Inflammatory macrophage treated with lipopolysaccharide for 4 hours (primary cell): ENCODE measurements at regions not wholly inside any gene's neighbourhood (a gene's known extent, or its start where the extent isn't known, plus 50 kb on each side); places are given as distances from the start of the nearest gene placed in this dataset.
"Not testable (repeated sequence)": the region's sequence is repeated elsewhere in the genome, so short reads cannot be mapped to it uniquely, and the experiment has no call there.

Source experiments
- DNase-seq: peaks from one replicate; pipeline ENCODE4 v3.0.0-alpha.2; 2020

DNA sequence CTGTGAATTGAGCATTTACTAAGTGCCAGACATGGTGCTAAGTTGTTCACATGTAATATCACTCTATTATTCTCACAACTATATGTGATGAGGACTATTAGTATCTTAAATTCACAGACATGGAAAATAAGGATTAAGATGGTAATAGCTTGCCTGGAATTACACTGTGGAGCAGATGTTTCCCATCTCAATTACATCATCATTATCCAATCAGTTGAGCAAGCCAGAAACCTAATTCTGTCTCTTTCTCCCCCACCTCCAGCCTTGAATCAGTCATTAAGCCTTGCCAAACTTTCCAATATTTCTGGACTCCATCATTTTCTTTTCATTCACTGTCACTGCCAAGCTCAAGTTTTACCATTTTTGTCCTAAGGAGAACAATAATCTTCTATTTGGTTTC lies 287.8 kb upstream of the KITLG start:
- DNase-seq = no peak

DNA sequence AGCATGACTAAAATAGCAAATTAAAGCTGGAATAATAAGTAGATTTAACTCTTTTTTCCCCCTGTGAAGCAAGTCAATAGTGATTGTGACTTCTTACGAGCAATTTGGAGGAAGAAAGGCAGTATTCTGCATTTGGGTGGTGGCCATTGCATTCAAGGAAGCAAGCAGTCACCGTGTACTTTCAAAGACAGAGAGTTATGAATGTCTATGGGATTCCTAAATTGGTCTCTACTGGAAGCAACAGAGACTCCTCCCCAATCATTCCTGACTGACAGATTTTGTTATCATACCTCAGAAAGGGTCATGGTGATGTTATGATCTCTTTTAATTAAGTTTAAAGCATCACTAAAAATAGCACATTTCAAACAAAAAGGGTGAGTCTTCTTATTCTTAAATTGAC lies 287.2 kb upstream of the KITLG start:
- no peak for DNase-seq

DNA sequence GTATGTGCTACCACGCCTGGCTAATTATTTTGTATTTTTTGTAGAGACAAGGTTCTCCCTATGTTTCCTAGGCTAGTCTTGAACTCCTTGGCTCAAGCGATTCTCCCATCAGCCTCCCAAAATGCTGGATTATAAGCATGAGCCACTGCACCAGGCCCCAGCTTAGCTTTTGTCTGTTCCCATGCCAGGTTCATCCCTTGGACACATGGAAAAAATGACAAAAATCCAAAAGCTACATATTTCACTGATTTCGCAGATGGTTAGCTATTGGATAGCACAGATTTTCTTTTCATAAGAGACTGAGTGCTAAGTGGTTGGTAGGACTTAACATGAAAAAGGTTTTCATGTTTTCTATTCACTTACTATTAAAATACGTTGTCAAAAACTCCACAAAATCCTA lies 286.6 kb upstream of the KITLG start:
- DNase-seq = no peak

DNA sequence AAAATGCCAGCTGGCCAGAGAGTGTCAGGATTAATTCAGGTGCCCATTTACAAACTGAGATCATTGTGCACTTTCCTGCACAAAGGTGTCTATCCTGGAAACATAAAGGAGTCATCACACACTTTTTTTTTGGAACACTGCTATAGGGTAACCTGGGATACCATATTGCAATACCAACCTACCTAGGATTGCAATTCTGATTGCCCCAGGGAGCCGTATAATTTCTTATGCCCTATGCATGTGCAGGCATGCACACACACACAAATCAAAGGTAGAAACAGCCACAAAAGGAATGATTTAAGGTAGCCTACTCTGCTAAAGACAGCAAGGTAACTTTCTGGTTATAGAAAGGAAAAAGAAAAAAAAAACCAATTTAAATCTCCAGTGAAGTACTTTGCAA lies 285.3 kb upstream of the KITLG start:
- DNase-seq = no peak

DNA sequence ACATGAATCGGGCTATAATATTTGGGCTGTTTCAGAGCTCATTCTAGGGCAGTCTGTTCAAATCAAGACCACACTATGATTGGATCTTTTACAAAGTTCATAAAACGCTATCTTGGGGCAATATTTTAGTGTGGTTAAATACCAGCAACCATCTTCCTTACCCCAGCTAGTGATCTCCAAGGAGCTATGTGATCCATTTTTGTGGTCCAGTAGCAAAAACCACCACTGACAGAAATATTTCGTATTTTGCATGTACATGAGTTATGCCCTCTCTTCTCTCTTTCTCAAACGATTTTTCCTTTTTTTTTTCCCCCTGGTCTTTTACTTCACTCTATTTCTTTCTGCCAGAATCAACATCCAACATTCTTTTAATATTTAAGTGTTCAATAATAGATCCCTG lies 280.6 kb upstream of the KITLG start:
- DNase-seq = no peak

DNA sequence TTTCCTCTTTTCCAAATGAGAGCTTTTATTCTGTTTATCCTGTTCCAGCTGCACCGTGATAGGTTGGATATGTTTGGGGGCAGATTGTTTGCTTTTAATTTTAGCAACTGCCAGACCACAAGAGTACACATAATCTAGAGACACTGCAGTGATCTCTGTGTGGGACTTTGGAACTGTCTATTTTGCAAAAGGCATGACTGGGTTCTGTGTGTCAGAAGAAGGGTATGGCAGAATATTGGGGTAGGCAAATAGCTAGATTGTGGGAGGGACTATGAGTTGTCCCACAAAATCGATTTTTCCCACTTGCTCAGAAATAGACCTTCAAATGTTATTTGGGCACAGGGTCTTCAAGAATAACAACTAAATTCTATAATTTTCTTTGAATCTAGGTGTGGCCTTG lies 275.9 kb upstream of the KITLG start:
- DNase-seq = no peak

DNA sequence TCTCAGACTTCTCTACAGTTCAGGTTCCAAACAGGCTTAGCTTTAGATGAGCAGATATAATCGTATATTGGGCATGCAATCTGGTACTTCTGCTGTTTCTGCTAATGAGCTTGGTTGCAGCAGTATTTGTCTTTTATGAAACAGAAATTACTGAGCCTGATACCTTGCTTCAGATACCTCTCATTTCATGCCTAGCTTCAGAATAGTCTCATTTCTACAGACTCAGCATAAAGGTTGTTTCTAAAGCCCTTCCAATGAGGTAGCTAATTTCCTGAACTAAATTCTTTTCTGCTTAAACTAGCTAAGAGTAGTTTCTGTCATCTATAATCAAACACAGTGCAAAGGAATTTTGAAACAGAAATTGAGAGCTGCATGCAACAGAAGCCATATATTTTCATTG lies 275.0 kb upstream of the KITLG start:
- DNase-seq = no peak

DNA sequence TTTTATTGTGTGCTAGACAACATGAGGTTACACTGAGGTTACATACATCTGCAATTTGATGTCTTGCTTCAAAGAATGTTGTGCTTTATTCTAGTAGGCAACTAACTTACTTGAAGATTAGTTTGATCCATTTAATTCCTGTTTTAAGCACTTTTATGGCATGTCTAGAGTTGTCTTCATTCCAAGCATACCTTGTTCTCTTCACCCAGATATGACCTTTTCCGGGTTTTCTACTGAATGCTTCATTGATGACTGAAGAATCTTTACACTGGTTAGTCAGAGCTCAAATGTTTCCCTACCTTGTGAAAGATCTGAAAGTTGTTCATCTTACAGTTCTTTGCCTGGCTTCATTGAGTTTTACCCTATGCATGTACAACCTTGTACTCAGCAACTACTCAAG lies 274.0 kb upstream of the KITLG start:
- no peak for DNase-seq

DNA sequence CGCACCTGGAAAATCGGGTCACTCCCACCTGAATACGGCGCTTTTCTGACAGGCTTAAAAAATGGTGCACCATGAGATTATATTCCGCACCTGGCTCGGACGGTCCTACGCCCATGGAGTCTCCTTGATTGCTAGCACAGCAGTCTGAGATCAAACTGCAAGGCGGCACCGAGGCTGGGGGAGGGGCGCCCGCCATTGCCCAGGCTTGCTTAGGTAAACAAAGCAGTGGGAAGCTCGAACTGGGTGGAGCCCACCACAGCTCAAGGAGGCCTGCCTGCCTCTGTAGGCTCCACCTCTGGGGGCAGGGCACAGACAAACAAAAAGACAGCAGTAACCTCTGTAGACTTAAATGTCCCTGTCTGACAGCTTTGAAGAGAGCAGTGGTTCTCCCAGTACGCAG lies 267.0 kb upstream of the KITLG start:
- not testable (repeated sequence) for DNase-seq

DNA sequence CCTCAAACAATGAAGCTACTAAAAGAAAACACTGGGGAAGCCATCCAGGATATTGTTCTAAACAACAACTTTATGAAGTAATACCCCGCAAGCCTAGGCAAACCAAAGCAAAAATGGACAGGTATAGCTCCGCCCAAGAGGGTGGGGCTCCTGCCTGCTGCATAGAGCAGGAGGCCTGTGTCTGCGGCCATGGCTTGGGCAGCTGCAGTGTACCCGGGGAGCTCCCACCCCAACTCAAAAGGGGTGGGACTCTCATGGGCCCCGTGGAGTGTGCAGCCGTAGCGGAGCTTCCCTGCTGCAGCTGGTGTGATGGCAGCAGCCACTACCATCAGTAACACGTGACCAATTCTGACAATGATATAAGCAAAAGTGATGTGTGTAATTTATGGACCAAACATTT lies 264.2 kb upstream of the KITLG start:
- DNase-seq = no peak

DNA sequence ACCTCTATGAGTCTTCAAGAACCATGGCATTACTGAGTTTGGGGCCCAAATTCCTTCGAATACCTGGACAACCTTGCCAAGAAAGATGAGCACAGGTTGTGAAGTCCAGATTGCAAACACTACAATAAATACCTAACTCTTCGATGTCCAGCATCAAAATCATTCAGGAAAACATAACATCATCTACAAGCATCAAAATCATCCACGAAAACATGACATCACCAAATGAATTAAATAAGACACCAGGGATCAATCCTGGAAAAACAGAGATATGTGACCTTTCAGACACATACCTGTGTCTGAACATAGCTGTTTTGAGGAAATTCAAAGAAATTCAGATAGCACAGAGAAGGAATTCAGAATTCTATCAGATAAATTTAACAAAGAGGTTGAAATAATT lies 262.0 kb upstream of the KITLG start:
- no peak for DNase-seq

DNA sequence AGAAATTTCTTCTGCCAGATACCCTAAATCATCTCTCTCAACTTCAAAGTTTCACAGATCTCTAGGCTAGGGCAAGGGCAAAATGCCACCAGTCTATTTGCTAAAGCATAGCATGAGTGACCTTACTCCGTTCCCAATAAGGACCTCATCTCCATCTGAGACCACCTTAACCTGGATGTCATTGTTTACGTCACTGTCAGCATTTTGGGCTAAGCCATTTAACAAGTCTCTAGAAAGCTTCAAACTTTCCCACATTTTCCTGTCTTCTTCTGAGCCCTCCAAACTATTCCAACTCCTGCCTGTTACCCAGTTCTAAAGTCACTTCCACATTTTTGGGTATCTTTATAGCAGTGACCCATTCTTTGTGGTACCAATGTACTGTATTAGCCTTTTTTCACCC lies 259.2 kb upstream of the KITLG start:
- DNase-seq = no peak

DNA sequence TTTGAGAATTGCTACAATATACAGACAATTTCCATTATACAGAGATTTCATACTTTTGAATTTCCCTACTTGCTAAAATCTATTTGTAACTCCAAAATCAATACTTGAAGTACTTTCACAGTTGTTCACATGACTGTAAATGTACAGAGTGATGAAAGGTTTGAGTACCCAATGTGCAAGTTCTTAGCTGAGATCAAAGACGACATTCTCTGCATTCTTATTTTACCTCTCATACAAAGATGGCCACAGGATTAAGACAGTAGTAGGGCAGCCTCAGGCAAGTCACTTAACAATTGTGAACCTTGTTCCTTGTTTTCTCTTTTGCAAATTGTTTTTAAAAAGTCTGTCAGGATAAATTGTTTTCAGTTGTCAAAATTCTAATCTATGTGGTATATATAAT lies 255.9 kb upstream of the KITLG start:
- DNase-seq = no peak

DNA sequence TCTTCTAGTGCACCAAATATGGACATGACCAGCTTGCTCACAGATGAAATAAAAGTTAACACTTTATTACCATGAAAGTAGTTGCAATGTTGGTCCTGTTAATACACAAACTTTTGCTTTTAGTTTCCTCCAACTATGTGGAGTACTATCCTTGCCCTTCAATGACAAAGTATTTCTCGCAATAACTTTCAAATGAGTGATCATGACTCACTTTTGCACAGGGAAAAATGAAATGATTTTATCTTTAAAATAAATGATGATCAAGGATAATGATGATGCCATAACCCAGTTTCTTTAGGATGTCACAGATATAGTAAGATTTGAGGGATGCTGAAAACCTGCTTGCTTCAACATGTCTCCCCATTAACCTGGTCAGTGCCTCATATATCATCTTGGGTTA lies 254.0 kb upstream of the KITLG start:
- DNase-seq = no peak

DNA sequence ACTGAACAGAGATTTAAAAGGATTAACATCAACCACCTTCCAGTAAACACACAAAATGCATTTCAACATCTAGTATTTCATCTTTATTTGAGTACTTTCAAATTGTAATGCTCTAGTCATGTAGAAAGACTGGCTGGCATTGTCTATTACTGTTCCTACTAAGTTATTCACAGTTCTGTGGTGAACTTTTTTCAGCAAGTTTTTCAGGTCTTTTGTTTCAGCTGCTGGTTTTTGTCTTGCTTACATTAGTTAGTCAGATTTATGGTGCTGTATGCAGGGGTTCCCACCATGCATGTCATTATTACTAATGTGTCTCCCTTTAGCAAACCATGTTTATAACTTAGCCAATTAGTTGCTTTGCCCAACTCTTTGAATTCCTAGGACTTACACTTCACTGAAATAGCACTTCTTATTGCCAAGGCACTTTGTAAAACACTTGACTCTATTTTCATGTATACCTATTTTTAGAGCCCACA lies 253.4 kb upstream of the KITLG start:
- DNase-seq = no peak

DNA sequence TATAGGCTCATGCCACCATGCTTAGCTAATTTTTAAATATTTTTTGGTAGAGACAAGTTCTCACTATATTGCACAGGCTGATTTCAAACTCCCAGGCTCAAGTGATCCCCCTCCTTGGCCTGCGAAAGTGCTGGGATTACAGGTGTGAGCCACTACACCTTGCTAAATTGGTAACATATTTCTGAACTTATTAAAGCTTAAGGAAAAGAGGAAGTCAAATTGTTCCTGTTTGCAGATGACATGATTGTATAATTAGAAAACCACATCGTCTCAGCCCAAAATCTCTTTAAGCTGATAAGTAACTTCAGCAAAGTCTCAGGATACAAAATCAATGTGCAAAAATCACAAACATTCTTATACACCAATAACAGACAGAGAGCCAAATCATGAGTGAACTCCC lies 248.3 kb upstream of the KITLG start:
- DNase-seq = not testable (repeated sequence)

DNA sequence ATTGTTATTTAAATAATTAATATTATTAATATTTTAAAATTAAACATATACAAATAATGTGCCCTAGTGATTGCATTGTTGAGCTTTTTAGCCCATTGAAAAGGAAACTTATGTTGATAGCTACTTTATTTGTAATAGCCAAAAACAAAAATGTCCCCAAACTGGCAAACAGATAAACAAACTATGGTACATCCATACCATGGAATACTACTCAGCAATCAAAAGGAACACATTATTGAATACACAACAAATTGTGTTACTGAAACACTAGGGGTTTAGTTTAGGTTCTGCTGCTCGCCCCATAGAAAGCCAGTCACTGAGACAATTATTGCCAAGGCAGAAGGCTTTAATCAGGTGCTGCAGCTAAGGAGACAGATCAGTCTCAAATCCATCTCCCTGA lies 239.7 kb upstream of the KITLG start:
- DNase-seq = no peak

DNA sequence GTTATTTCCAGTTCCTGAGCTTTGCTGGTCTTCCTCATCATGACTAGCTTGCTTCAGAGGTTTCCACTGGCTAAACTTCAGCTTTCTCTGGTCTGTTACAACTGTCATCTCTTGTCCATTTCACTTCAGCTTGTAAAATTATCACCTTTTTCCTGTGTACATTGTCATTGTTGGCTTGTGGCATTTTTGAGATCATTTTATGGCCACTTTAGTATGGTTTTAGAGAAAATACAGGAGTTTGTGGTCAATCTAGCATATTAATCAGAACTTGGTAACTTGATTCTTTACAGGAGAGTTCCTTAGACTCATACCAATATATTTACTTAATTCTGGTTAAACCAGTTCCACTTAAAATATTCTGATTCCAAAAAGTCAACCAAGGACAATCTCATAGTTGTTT lies 235.9 kb upstream of the KITLG start:
- no peak for DNase-seq

DNA sequence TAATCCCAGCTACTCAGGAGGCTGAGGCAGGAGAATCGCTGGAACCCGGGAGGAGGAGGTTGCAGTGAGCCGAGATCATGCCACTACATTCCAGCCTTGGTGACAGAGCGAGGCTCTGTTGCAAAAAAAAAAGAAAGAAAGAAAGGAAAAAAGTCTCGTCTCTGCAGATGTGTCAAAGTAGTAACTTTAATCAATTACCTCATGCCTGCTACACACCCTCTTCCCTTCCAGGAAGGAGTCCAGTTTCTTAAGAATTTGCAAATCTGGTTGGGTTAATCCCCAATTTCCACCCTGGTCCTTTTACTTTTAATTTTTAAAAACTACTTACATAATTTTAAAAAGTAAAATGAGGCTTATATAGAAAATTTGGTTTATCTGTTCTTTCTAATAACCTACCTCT lies 234.5 kb upstream of the KITLG start:
- no peak for DNase-seq

DNA sequence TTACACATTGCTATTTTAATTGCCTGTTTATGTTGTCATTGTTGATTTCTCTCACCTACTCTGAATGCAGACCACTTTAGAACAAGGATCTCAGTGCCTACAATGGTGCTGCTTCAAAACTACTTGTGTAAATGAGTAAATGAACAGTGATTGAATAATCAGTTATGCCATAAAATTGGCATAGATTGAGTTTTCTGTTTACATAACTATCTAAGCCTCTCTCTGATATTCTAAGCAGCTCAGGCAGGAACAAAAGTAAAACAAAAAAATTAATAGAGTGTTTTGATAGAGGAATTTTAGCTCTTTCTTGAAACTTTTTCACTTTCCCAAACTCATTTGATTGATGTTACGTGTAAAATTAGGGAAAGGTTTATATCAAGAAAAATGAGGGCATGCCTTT lies 232.3 kb upstream of the KITLG start:
- no peak for DNase-seq

DNA sequence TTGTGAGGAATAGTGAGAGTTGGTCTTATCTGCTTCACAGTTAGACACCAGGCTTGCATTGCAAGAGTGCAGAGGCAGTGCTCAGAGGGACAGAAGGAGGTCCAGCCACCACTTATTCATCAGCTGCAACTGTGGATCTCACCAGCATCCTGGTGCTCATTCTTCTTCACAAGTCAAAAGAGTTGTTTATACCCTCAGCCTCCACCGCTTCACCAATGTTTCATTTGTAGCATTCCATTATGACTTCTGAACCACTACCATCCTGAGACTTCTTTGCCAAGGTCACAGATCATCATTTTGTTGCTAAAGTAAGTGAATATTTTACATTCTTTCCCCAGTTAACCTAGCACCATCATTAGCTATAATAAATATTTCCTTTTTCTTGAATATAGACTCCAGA lies 230.5 kb upstream of the KITLG start:
- no peak for DNase-seq

DNA sequence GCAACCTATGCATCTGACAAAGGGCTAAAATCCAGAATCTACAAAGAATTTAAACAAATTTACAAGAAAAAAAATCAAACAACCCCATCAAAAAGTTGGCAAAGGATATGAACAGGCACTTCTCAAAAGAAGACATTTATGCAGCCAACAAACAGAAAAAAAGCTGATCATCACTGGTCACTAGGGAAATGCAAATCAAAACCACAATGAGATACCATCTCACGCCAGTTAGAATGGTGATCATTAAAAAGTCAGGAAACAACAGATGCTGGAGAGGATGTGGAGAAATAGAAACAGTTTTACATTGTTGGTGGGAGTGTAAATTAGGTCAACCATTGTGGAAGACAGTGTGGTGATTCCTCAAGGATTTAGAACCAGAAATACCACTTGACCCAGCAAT lies 229.6 kb upstream of the KITLG start:
- not testable (repeated sequence) for DNase-seq

DNA sequence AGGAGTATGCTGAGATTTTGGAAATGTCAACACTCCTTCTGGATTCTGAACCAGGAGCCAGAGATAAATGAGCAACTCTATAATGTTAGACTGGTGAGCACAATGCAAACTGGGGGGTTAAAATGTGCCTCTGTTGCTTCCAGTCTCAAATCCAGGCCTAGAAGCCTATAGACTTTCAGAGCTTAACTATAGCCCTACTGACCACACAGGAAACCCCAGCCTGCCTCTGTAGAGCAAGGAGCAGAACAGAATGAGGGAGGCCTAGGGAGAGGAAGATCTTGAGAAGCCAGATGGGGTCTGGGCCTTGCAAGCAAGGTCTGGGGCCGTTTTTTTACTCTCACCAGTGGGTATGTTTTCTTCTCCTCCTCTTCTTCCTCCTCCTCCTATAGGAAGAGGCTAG lies 225.4 kb upstream of the KITLG start:
- no peak for DNase-seq

DNA sequence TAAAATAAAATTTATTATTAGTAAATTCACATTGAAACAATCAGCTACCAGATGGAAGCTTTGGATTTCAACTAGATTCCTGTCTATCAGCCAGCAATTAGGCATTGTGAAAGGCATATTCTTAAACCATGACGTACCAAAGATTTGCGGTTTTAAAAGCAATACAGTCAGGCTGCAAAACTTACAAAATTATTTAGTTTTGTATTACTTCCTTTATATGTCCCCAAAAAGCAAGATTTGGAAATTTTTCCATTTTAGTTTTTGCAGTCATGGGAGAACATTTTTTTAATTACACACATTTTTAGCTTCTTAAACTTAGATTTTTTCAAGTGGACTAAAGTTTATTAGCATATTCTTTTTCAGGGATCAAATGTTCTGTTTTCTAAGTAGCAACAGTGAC lies 225.0 kb upstream of the KITLG start:
- DNase-seq = no peak

DNA sequence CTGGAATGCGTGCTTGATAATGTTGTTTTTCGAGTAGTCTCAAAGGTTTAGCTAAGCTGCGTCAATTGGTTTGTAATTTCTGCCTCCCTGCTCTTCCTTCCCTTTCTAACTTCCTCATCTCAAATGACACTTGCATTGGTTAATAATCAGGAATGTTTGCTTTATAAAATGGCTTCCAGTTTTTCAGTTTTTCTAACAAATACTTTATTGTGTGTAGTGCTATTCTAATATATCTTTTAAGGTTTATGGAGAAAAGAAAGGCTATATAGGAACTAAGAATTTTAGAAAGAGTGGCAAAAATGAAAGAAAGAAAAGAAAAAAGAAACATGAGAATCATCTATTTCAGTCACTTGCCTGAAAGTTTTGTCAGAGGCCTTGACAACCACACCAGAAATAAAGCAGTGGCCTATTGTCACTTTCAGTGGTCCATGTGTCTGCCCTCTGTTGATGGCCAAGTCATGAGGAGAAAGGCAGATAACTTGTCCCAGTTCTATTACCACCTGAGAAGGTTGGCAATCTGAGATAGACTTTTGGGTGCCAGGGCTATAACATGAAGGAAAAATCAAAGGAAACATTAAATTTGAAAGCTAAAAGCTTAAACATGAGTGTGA lies 221.9 kb upstream of the KITLG start:
- DNase-seq = peak; percentile 23
